H1 (cell line): ENCODE measurements at regions not wholly inside any gene's neighbourhood (a gene's known extent, or its start where the extent isn't known, plus 50 kb on each side); places are given as distances from the start of the nearest gene placed in this dataset.

ENCODE experiments used
- CTCF ChIA-PET: fragments of 300-600 bp; sonication (Branson Sonifier 250); formaldehyde crosslinking; loops from one replicate; lab custom pipeline; 2021; ENCODE audit not compliant: partially characterized antibody; lab: Charles Lee
- POLR2A ChIA-PET: fragments of 300-600 bp; sonication (Branson Sonifier 250); formaldehyde crosslinking; loops from one replicate; lab custom pipeline; 2021; ENCODE audit warnings: inconsistent platforms; ENCODE audit not compliant: partially characterized antibody; lab: Charles Lee
- DNase-seq, 2 experiments: peaks; one replicate each; pipeline versions ENCODE4 v3.0.0 to v3.0.0-alpha.2; 2010 to 2022; ENCODE audit warnings: low spot score in 2 of 2, low read depth in 1 of 2, mixed read lengths in 1 of 2
- FAIRE-seq: peaks from 2 replicates; lab custom pipeline; 2011; peaks lifted over from hg19 to GRCh38; lab: Jason Lieb, UNC
- H2AFZ ChIP-seq: 2 replicates; pipeline ENCODE4 v1.8.1; 2012; ENCODE audit warnings: low read length, inconsistent platforms
- H2AK5ac ChIP-seq: 2 replicates; pipeline ENCODE4 v1.6.1; 2013; ENCODE audit warnings: low read depth, low read length
- H2BK120ac ChIP-seq: replicated peaks from 2 replicates; pipeline ENCODE3; 2013; ENCODE audit warnings: low read depth, low read length, inconsistent platforms
- H2BK12ac ChIP-seq: 2 replicates; pipeline ENCODE4 v1.6.1; 2013; ENCODE audit warnings: low read depth, low read length
- H2BK15ac ChIP-seq: 2 replicates; pipeline ENCODE4 v1.6.1; 2013; ENCODE audit warnings: low read length
- H2BK20ac ChIP-seq: 2 replicates; pipeline ENCODE4 v1.6.1; 2013; ENCODE audit warnings: low read length
- H2BK5ac ChIP-seq: 2 replicates; pipeline ENCODE4 v1.6.1; 2013; ENCODE audit warnings: low read depth, low read length
- H3K14ac ChIP-seq: 2 replicates; pipeline ENCODE4 v1.6.1; 2013; ENCODE audit warnings: inconsistent platforms; ENCODE audit not compliant: insufficient read length
- H3K18ac ChIP-seq: 2 replicates; pipeline ENCODE4 v1.6.1; 2013; ENCODE audit warnings: low read length; ENCODE audit errors: extremely low read depth
- H3K23ac ChIP-seq: 2 replicates; pipeline ENCODE4 v1.6.1; 2013; ENCODE audit warnings: inconsistent platforms; ENCODE audit not compliant: insufficient read length
- H3K23me2 ChIP-seq: 2 replicates; pipeline ENCODE4 v1.6.1; 2013; ENCODE audit warnings: low read depth, low read length
- H3K27ac ChIP-seq: 2 replicates; pipeline ENCODE4 v1.6.1; 2011; ENCODE audit warnings: low read depth, low read length, inconsistent platforms
- H3K27me3 ChIP-seq, 4 experiments: replicated peaks in 1 of 4; 1 replicate in 1 of 4; 2 replicates in 3 of 4; pipeline versions ENCODE4 v1.6.1 to v1.8.1; 2011 to 2013; ENCODE audit warnings: low read length in 3 of 4, mild to moderate bottlenecking in 3 of 4, inconsistent platforms in 2 of 4, mixed read lengths in 2 of 4, moderate library complexity in 1 of 4; ENCODE audit not compliant: control insufficient read depth in 3 of 4, insufficient read depth in 3 of 4; ENCODE audit errors: extremely low read depth in 1 of 4
- H3K36me3 ChIP-seq, 4 experiments: 2 replicates each; pipeline versions ENCODE4 v1.6.1 to v1.8.1; 2011 to 2013; ENCODE audit warnings: mild to moderate bottlenecking in 4 of 4, low read length in 3 of 4, moderate library complexity in 2 of 4, control low read depth in 1 of 4, inconsistent platforms in 1 of 4; ENCODE audit not compliant: insufficient read depth in 4 of 4, control insufficient read depth in 2 of 4
- H3K4ac ChIP-seq: replicated peaks from 2 replicates; pipeline ENCODE3; 2013; ENCODE audit warnings: low read length, low read depth, mixed read lengths, inconsistent platforms; ENCODE audit not compliant: insufficient read length
- H3K4me1 ChIP-seq, 4 experiments: replicated peaks in 1 of 4; 1 replicate in 1 of 4; 2 replicates in 3 of 4; pipeline versions ENCODE4 v1.6.1 to v1.8.1; 2011 to 2013; ENCODE audit warnings: low read length in 3 of 4, inconsistent platforms in 2 of 4, mixed read lengths in 1 of 4; ENCODE audit not compliant: insufficient read depth in 4 of 4, control insufficient read depth in 3 of 4
- H3K4me2 ChIP-seq, 2 experiments: 2 replicates each; pipeline versions ENCODE4 v1.6.1 to v1.8.1; 2011 to 2013; ENCODE audit warnings: low read depth in 2 of 2, low read length in 2 of 2, control low read depth in 1 of 2, inconsistent platforms in 1 of 2, mild to moderate bottlenecking in 1 of 2; ENCODE audit not compliant: insufficient read depth in 1 of 2
- H3K4me3 ChIP-seq, 4 experiments: fragments of 200-600, 300-600 bp in 1 of 4; sonication (generic), shearing (Covaris generic), sonication (Bioruptor Twin) in 1 of 4; 2 replicates each; pipeline versions ENCODE4 v1.5.1 to v1.8.1; 2011 to 2016; ENCODE audit warnings: low read length in 4 of 4, low read depth in 3 of 4, control low read depth in 2 of 4, inconsistent platforms in 2 of 4, mild to moderate bottlenecking in 2 of 4, mixed read lengths in 1 of 4, moderate library complexity in 1 of 4; ENCODE audit not compliant: insufficient read depth in 2 of 4; ENCODE audit errors: extremely low read depth in 1 of 4
- H3K56ac ChIP-seq: replicated peaks from 2 replicates; pipeline ENCODE3; 2013; ENCODE audit warnings: low read depth, mild to moderate bottlenecking, mixed read lengths, low read length, inconsistent platforms; ENCODE audit not compliant: insufficient read length
- H3K79me1 ChIP-seq: 2 replicates; pipeline ENCODE4 v1.6.1; 2013; ENCODE audit warnings: low read depth, low read length, control low read depth
- H3K79me2 ChIP-seq, 2 experiments: 2 replicates each; pipeline versions ENCODE4 v1.6.1 to v1.8.1; 2012 to 2013; ENCODE audit warnings: low read length in 2 of 2, mild to moderate bottlenecking in 2 of 2, inconsistent platforms in 1 of 2; ENCODE audit not compliant: insufficient read depth in 2 of 2, control insufficient read depth in 1 of 2
- H3K9ac ChIP-seq, 4 experiments: replicated peaks in 1 of 4; 1 replicate in 1 of 4; 2 replicates in 3 of 4; pipeline versions ENCODE4 v1.6.1 to v1.8.1; 2011 to 2013; ENCODE audit warnings: low read depth in 3 of 4, low read length in 3 of 4, control low read depth in 2 of 4, mild to moderate bottlenecking in 2 of 4, moderate library complexity in 2 of 4, inconsistent platforms in 1 of 4; ENCODE audit errors: extremely low read depth in 1 of 4
- H3K9me3 ChIP-seq, 2 experiments: 2 replicates each; pipeline versions ENCODE4 v1.6.1 to v1.8.1; 2012 to 2013; ENCODE audit warnings: mild to moderate bottlenecking in 2 of 2, moderate library complexity in 2 of 2, control low read depth in 1 of 2, inconsistent platforms in 1 of 2, low read depth in 1 of 2, low read length in 1 of 2, mixed read lengths in 1 of 2; ENCODE audit not compliant: insufficient read depth in 2 of 2
- H4K20me1 ChIP-seq, 2 experiments: replicated peaks in 1 of 2; 2 replicates each; pipeline versions ENCODE3 to v1.8.1; 2011 to 2013; ENCODE audit warnings: inconsistent platforms in 2 of 2, low read length in 2 of 2, mild to moderate bottlenecking in 1 of 2; ENCODE audit not compliant: insufficient read depth in 2 of 2, control insufficient read depth in 1 of 2
- H4K5ac ChIP-seq: 2 replicates; pipeline ENCODE4 v1.6.1; 2013; ENCODE audit warnings: low read length, low read depth, mixed read lengths, inconsistent platforms; ENCODE audit not compliant: insufficient read length
- H4K8ac ChIP-seq: 2 replicates; pipeline ENCODE4 v1.8.0; 2013; ENCODE audit warnings: mild to moderate bottlenecking, moderate library complexity, low read length, inconsistent platforms; ENCODE audit not compliant: insufficient read depth; ENCODE audit errors: extremely low read depth
- H4K91ac ChIP-seq: replicated peaks from 2 replicates; pipeline ENCODE3; 2013; ENCODE audit warnings: low read length, mixed read lengths, inconsistent platforms; ENCODE audit not compliant: insufficient read length
- ASH2L ChIP-seq: fragments of 200-600, 300-600 bp; sonication (generic); IDR thresholded peaks from one replicate; pipeline ENCODE4 v1.7.1; 2017; ENCODE audit warnings: low read length
- EZH2 ChIP-seq: fragments of 200-600 bp; sonication (generic); IDR thresholded peaks from 2 replicates; pipeline ENCODE4 v1.7.1; 2012; ENCODE audit warnings: low read depth, mild to moderate bottlenecking, moderate library complexity, low read length, inconsistent platforms; ENCODE audit not compliant: severe bottlenecking
- FOSL1 ChIP-seq: IDR thresholded peaks from 2 replicates; pipeline ENCODE4 v1.6.1; 2011; ENCODE audit warnings: mild to moderate bottlenecking, low read depth, low read length, moderate library complexity; ENCODE audit not compliant: insufficient read depth
- HDAC2 ChIP-seq, 2 experiments: fragments of 300-600 bp in 1 of 2; sonication (generic) in 1 of 2; IDR thresholded peaks; 2 replicates each; pipeline ENCODE4 v1.6.1; 2011 to 2012; ENCODE audit warnings: low read depth in 2 of 2, low read length in 2 of 2, mild to moderate bottlenecking in 2 of 2, moderate library complexity in 2 of 2, borderline replicate concordance in 1 of 2, inconsistent platforms in 1 of 2
- KDM5A ChIP-seq: fragments of 200-600 bp; IDR thresholded peaks from 2 replicates; pipeline ENCODE4 v1.7.1; 2012; ENCODE audit warnings: mild to moderate bottlenecking, low read length, inconsistent platforms, mixed read lengths
- NRF1 ChIP-seq: IDR thresholded peaks from 2 replicates; pipeline ENCODE4 v1.6.1; 2011; ENCODE audit warnings: mild to moderate bottlenecking, low read depth, low read length, improper control_type of control experiment
- POU5F1 ChIP-seq: IDR thresholded peaks from 2 replicates; pipeline ENCODE4 v1.6.1; 2011; ENCODE audit warnings: low read depth, mild to moderate bottlenecking, low read length, moderate library complexity
- RXRA ChIP-seq: IDR thresholded peaks from 2 replicates; pipeline ENCODE4 v1.6.1; 2011; ENCODE audit warnings: low read depth, mild to moderate bottlenecking, low read length, moderate library complexity; ENCODE audit not compliant: insufficient read depth
- SIN3A ChIP-seq, 2 experiments: IDR thresholded peaks in 1 of 2; conservative IDR thresholded peaks in 1 of 2; 2 replicates each; pipeline ENCODE4 v1.6.1; 2011 to 2012; ENCODE audit warnings: low read length in 2 of 2, improper control_type of control experiment in 1 of 2, low read depth in 1 of 2, mild to moderate bottlenecking in 1 of 2
- SIRT6 ChIP-seq: IDR thresholded peaks from one replicate; pipeline ENCODE4 v1.7.1; 2012; ENCODE audit warnings: low read length, inconsistent platforms
- TBP ChIP-seq: IDR thresholded peaks from 2 replicates; pipeline ENCODE4 v1.6.1; 2011; ENCODE audit warnings: low read depth, low read length, improper control_type of control experiment
- TF ChIP-seq, protein P1 (sequence below): IDR thresholded peaks from 2 replicates; pipeline ENCODE4 v1.6.1; 2012; ENCODE audit warnings: inconsistent platforms

DNA sequence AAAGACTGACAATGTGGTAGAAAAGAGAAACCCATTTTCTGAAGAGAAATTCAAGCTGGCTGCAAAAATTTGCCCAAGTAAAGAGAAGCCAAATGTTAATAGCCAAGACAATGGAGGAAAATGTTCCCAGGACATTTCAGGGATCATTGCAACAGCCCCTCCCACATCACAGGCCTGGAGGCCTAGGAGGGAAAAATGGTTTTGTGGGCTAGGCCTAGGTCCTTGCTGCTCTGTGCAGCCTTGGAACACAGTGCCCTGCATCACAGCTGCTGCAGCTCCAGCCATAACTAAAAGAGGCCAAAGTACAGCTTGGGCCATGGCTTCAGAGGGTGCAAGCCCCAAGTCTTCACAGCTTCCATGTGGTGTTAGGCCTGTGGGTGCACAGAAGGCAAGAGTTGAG is 332.4 kb upstream of the LRIG3 start:
- H2BK15ac ChIP-seq = no peak overlapping the region
- CTCF ChIA-PET = no interaction called here
- H3K23me2 ChIP-seq = no peaks in the 10 kb centered on the region
- no peak overlapping the region for H3K27ac ChIP-seq
- H3K4me3 ChIP-seq = no peak overlapping the region
- TF ChIP-seq HDAC2 (IDR thresholded peaks at IDR 0.05; ENCODE audit: borderline replicate concordance in 1 of 2, low read depth in 2 of 2, low read length in 2 of 2) = no peak
- TF ChIP-seq NRF1 = no peak
- TF ChIP-seq TBP = no peak
- no peak for TF ChIP-seq FOSL1
- no peak for TF ChIP-seq EZH2
- TF ChIP-seq, protein P1, sequence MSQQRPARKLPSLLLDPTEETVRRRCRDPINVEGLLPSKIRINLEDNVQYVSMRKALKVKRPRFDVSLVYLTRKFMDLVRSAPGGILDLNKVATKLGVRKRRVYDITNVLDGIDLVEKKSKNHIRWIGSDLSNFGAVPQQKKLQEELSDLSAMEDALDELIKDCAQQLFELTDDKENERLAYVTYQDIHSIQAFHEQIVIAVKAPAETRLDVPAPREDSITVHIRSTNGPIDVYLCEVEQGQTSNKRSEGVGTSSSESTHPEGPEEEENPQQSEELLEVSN = no peak
- no peak for TF ChIP-seq SIN3A (conservative IDR thresholded peaks at IDR 0.05 in 1 of 2, IDR thresholded peaks at IDR 0.05 in 1 of 2; ENCODE audit: low read depth in 1 of 2, low read length in 2 of 2)
- TF ChIP-seq KDM5A = no peak
- no peak for TF ChIP-seq RXRA
- TF ChIP-seq SIRT6 = no peak
- TF ChIP-seq ASH2L = no peak
- no peak for TF ChIP-seq POU5F1
- TF ChIP-seq, all 59 proteins: peak for 0
- no peak overlapping the region for H2AFZ ChIP-seq
- no peaks in the 10 kb centered on the region for H4K20me1 ChIP-seq
- H2BK5ac ChIP-seq = no peak overlapping the region
- peaks cover 18 to 25% of the 10 kb centered on the region in 2 experiments for H3K9me3 ChIP-seq
- no peak overlapping the region for H3K4ac ChIP-seq
- no peak overlapping the region for H4K5ac ChIP-seq
- H3K4me2 ChIP-seq = no peak overlapping the region
- H2BK20ac ChIP-seq = no peak overlapping the region
- H3K56ac ChIP-seq = no peak overlapping the region
- no peak overlapping the region for H3K9ac ChIP-seq
- H3K18ac ChIP-seq = no peak overlapping the region
- no peak for DNase-seq
- H2BK120ac ChIP-seq = no peak overlapping the region
- no peak overlapping the region for H3K14ac ChIP-seq
- no peak overlapping the region for H2BK12ac ChIP-seq
- H3K23ac ChIP-seq = no peak overlapping the region
- POLR2A ChIA-PET = no interaction called here
- H3K36me3 ChIP-seq = no peaks in the 10 kb centered on the region; a peak in 1 of 8 replicates
- no peak for FAIRE-seq
- H3K4me1 ChIP-seq = peaks cover 0 to 4% (median 0%) of the 10 kb centered on the region in 4 experiments; a peak in 2 of 7 replicates
- H3K79me2 ChIP-seq = no peaks in the 10 kb centered on the region
- H3K27me3 ChIP-seq = no peaks in the 10 kb centered on the region
- no peaks in the 10 kb centered on the region for H3K79me1 ChIP-seq
- H2AK5ac ChIP-seq = no peak overlapping the region
- H4K91ac ChIP-seq = no peak overlapping the region
- H4K8ac ChIP-seq = no peak overlapping the region
